GM12864 (cell line): ENCODE measurements at regions not wholly inside any gene's neighbourhood (a gene's known extent, or its start where the extent isn't known, plus 50 kb on each side); places are given as distances from the start of the nearest gene placed in this dataset.
"Not testable (repeated sequence)": the region's sequence is repeated elsewhere in the genome, so short reads cannot be mapped to it uniquely, and the experiment has no call there.

ENCODE experiments used
- DNase-seq: peaks from one replicate; pipeline ENCODE4 v3.0.0-alpha.2; 2011; ENCODE audit warnings: low read depth
- H3K4me3 ChIP-seq: 2 replicates; pipeline ENCODE4 v1.5.1; 2011; ENCODE audit warnings: mild to moderate bottlenecking, low read depth, low read length, control low read depth
- CTCF ChIP-seq: IDR thresholded peaks from 2 replicates; pipeline ENCODE4 v1.5.1; 2011; ENCODE audit warnings: low read depth, mild to moderate bottlenecking, moderate library complexity, low read length, control low read depth, inconsistent platforms; ENCODE audit errors: missing control alignments

- no peak for DNase-seq
- no peak overlapping the region for H3K4me3 ChIP-seq
- no peak for TF ChIP-seq CTCF
Observed at GRCh38 chr13:63448692-63449091, 2033.0 kb upstream of the PCDH20 start.

- no peak for TF ChIP-seq CTCF
- H3K4me3 ChIP-seq: no peak overlapping the region
- DNase-seq: no peak
Observed at GRCh38 chr13:63446329-63446728, 2030.7 kb upstream of the PCDH20 start.

GRCh38 chr13:63444225-63444624 is 2028.6 kb upstream of the PCDH20 start:
- DNase-seq, H3K4me3 ChIP-seq: not testable (repeated sequence)

- TF ChIP-seq CTCF: no peak
- no peak for DNase-seq
- H3K4me3 ChIP-seq: no peak overlapping the region
Observed at GRCh38 chr13:63438951-63439350, 2023.3 kb upstream of the PCDH20 start.

- no peak overlapping the region for H3K4me3 ChIP-seq
- no peak for DNase-seq
- TF ChIP-seq CTCF: no peak
Observed at GRCh38 chr13:63436325-63436668, 2020.6 kb upstream of the PCDH20 start.

GRCh38 chr13:63435667-63436324 is 2020.1 kb upstream of the PCDH20 start:
- DNase-seq: no peak
- no peak for TF ChIP-seq CTCF
- H3K4me3 ChIP-seq: no peak overlapping the region

- no peak for TF ChIP-seq CTCF
- no peak for DNase-seq
- H3K4me3 ChIP-seq: no peak overlapping the region
Observed at GRCh38 chr13:63433546-63434150, 2018.0 kb upstream of the PCDH20 start.
